Kidney (tissue), 13 donors: ENCODE measurements at regions not wholly inside any gene's neighbourhood (a gene's known extent, or its start where the extent isn't known, plus 50 kb on each side); places are given as distances from the start of the nearest gene placed in this dataset.

Experiments
- DNase-seq, 5 donors: peaks; one replicate each; pipeline ENCODE4 v3.0.0-alpha.2; 2013 to 2020
- FAIRE-seq: peaks from 2 replicates; lab custom pipeline; 2012; peaks lifted over from hg19 to GRCh38; lab: Jason Lieb, UNC
- H3K27ac ChIP-seq, 2 donors: one replicate each; pipeline ENCODE4 v1.7.0; 2013; ENCODE audit warnings: low read depth in 2 of 2, low read length in 2 of 2, inconsistent platforms in 1 of 2
- H3K27me3 ChIP-seq: one replicate; pipeline ENCODE4 v1.7.1; 2013; ENCODE audit warnings: low read length, inconsistent platforms; ENCODE audit not compliant: control insufficient read depth, insufficient read depth
- H3K36me3 ChIP-seq, 3 donors: one replicate each; pipeline versions ENCODE4 v1.7.0 to v1.7.1; 2013; ENCODE audit warnings: low read length in 3 of 3, control low read depth in 1 of 3, inconsistent platforms in 1 of 3; ENCODE audit not compliant: insufficient read depth in 3 of 3, control insufficient read depth in 2 of 3
- H3K4me1 ChIP-seq, 3 donors: one replicate each; pipeline versions ENCODE4 v1.7.0 to v1.7.1; 2013; ENCODE audit warnings: low read length in 3 of 3, inconsistent platforms in 1 of 3, low read depth in 1 of 3; ENCODE audit not compliant: control insufficient read depth in 2 of 3, insufficient read depth in 2 of 3
- H3K4me3 ChIP-seq, 3 donors: one replicate each; pipeline versions ENCODE4 v1.7.0 to v1.8.1; 2013; ENCODE audit warnings: low read length in 3 of 3, control low read depth in 1 of 3, inconsistent platforms in 1 of 3
- H3K9ac ChIP-seq, 3 donors: one replicate each; pipeline versions ENCODE4 v1.7.0 to v1.7.1; 2013; ENCODE audit warnings: low read length in 3 of 3, control low read depth in 1 of 3, inconsistent platforms in 1 of 3
- H3K9me3 ChIP-seq, 3 donors: one replicate each; pipeline versions ENCODE4 v1.7.0 to v1.7.1; 2013; ENCODE audit warnings: low read length in 3 of 3, control low read depth in 1 of 3, inconsistent platforms in 1 of 3; ENCODE audit not compliant: control insufficient read depth in 2 of 3, insufficient read depth in 1 of 3
- CTCF ChIP-seq: IDR thresholded peaks from 3 replicates; pipeline ENCODE4 v1.5.1; 2012; ENCODE audit warnings: mild to moderate bottlenecking, moderate library complexity, borderline replicate concordance; ENCODE audit not compliant: insufficient read depth; ENCODE audit errors: extremely low read depth
- intact Hi-C: fragments of 100-400 bp; cut with DNase I; formaldehyde crosslinking; loops from one replicate; pipeline ENCODE4 v1.11.1; 2022
- donor health status: control.
- donor health status: control.
- donor health status: control.
- donor health status: control.
- donor health status: control.
- donor health status: DM: yes; HTN: yes; CAD: no.
- donor health status: Normal renal cell carcinoma (clear cell type).

GRCh38 chr4:112898357-112899141, 150.9 kb upstream of the ANK2 start:
- peak in 1 of 5 donors; percentile 7 for DNase-seq
- H3K4me1 ChIP-seq, result peaks cover 0 to 3% (median 0%) of the 10 kb centered on the region in 3 donors
- intact Hi-C loops, result no loop called here

GRCh38 chr4:112900416-112900815, 149.0 kb upstream of the ANK2 start:
- no peak for FAIRE-seq
- no peak overlapping the region for H3K27ac ChIP-seq
- peaks cover 0 to 3% (median 0%) of the 10 kb centered on the region in 3 donors for H3K4me1 ChIP-seq
- intact Hi-C loops, result no loop called here
- no peaks in the 10 kb centered on the region for H3K27me3 ChIP-seq
- H3K36me3 ChIP-seq, result no peaks in the 10 kb centered on the region
- no peaks in the 10 kb centered on the region for H3K9me3 ChIP-seq
- TF ChIP-seq CTCF, result no peak
- no peak overlapping the region for H3K9ac ChIP-seq
- H3K4me3 ChIP-seq, result no peak overlapping the region
- DNase-seq, result no peak

More at GRCh38 chr4:112898357-112899141, 150.9 kb upstream of the ANK2 start:
- TF ChIP-seq CTCF, result no peak
- no peak overlapping the region for H3K4me3 ChIP-seq
- no peak overlapping the region for H3K27ac ChIP-seq
- no peaks in the 10 kb centered on the region for H3K27me3 ChIP-seq
- H3K9ac ChIP-seq, result no peak overlapping the region
- no peak for FAIRE-seq
- H3K9me3 ChIP-seq, result no peaks in the 10 kb centered on the region
- no peaks in the 10 kb centered on the region for H3K36me3 ChIP-seq

- H3K9ac ChIP-seq, result no peak overlapping the region
- TF ChIP-seq CTCF, result no peak
- H3K4me3 ChIP-seq, result no peak overlapping the region
- H3K9me3 ChIP-seq, result no peaks in the 10 kb centered on the region
- no peak for DNase-seq
- intact Hi-C loops, result no loop called here
- H3K4me1 ChIP-seq, result no peaks in the 10 kb centered on the region
- H3K27me3 ChIP-seq, result no peaks in the 10 kb centered on the region
- no peak for FAIRE-seq
- no peaks in the 10 kb centered on the region for H3K36me3 ChIP-seq
- H3K27ac ChIP-seq, result no peak overlapping the region
These were observed 147.5 kb upstream of the ANK2 start for GRCh38 chr4:112901962-112902411.
